ENCODE measurements at regions not wholly inside any gene's neighbourhood (a gene's known extent, or its start where the extent isn't known, plus 50 kb on each side); places are given as distances from the start of the nearest gene placed in this dataset.

- TF ChIP-seq CTCF (IDR thresholded peaks at IDR 0.05; ENCODE audit: low read length) (no peak), EZH2 (optimal IDR thresholded peaks at IDR 0.05; ENCODE audit: low read depth, low read length) (no peak), EZH2phosphoT487 (IDR thresholded peaks at IDR 0.05; ENCODE audit: low read length) (no peak)
These were observed 110.4 kb upstream of the ARMC2 start for GRCh38 chr6:108737594-108738546.
